ENCODE measurements at regions not wholly inside any gene's neighbourhood (a gene's known extent, or its start where the extent isn't known, plus 50 kb on each side); places are given as distances from the start of the nearest gene placed in this dataset.

DNA sequence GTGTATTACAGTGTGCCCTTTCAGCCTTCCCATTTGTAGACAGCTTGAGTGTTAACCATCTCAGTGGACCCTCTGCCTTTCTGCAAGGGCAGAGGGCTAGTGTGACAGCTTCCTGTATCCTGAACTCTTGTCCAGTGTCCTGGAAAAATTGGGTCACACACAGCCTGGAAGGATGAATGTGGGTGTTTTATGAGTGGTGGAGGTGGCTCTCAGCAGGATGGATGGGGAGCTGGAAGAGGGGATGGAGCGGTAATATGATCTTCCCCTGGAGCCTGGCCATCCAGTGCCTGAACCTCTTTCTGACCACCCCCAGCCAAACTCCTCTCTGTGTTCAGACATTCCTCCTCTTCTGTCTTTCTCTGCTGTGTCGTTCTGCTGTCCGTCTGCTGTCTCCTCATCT is 113.0 kb downstream of the KIF4B start:
- Histone ChIP-seq H2BK20ac (ENCODE audit: low read depth, low read length) (no peak overlapping the region), H3K79me1 (ENCODE audit: low read depth in 1 of 2, low read length in 2 of 2) (no peaks in the 10 kb centered on the region), H3K36me3 (ENCODE audit: control insufficient read depth, insufficient read depth, low read length) (no peaks in the 10 kb centered on the region), H3K4me2 (ENCODE audit: low read depth, low read length) (no peak overlapping the region), H3K9me3 (ENCODE audit: control insufficient read depth, insufficient read depth, low read length) (no peaks in the 10 kb centered on the region; the same call in 1 of the 2 replicates), H3K27ac (ENCODE audit: insufficient read depth, low read length) (no peak overlapping the region), H3K56ac (ENCODE audit: extremely low read depth, insufficient read depth, low read length) (no peak overlapping the region), H3K4ac (ENCODE audit: low read depth, low read length) (no peak overlapping the region), H3K9ac (ENCODE audit: low read depth, low read length) (no peak overlapping the region), H3K9me1 (ENCODE audit: insufficient read depth, low read length) (no peaks in the 10 kb centered on the region), H3K27me3 (ENCODE audit: control insufficient read depth, insufficient read depth, low read length) (no peaks in the 10 kb centered on the region), H3K23ac (ENCODE audit: low read depth, low read length) (no peak overlapping the region), H2BK120ac (ENCODE audit: low read depth, low read length) (no peak overlapping the region), H4K5ac (ENCODE audit: low read depth, low read length) (no peak overlapping the region), H2AK5ac (ENCODE audit: low read depth, low read length) (no peak overlapping the region), H4K8ac (ENCODE audit: low read depth in 2 of 2, low read length in 2 of 2) (no peak overlapping the region), H3K14ac (replicated peaks; ENCODE audit: low read depth, low read length) (no peak overlapping the region), H4K20me1 (ENCODE audit: insufficient read depth, low read length) (no peaks in the 10 kb centered on the region), H2AFZ (replicated peaks; ENCODE audit: low read length, poor library complexity) (no peak overlapping the region), H3K4me3 (ENCODE audit: insufficient read depth, low read depth, low read length) (no peak overlapping the region), H4K91ac (ENCODE audit: insufficient read depth, low read depth, low read length) (no peak overlapping the region), H2AK9ac (replicated peaks; ENCODE audit: low read depth, low read length, poor library complexity) (no peak overlapping the region), H2BK15ac (ENCODE audit: low read depth, low read length) (no peak overlapping the region), H3K4me1 (ENCODE audit: control insufficient read depth, insufficient read depth, low read length) (no peaks in the 10 kb centered on the region), H3K18ac (ENCODE audit: low read depth, low read length) (no peak overlapping the region), H2BK5ac (ENCODE audit: low read depth, low read length, poor library complexity, severe bottlenecking) (no peak overlapping the region)
- intact Hi-C loops (cut with micrococcal nuclease), result no loop called here
- ChIA-PET CTCF (no interaction called here), POLR2A (ENCODE audit: unreplicated experiment) (no interaction called here)
- TF ChIP-seq NFE2L2 (IDR thresholded peaks at IDR 0.05; ENCODE audit: low read depth, low read length) (no peak), MAZ (IDR thresholded peaks at IDR 0.05; ENCODE audit: borderline replicate concordance, low read depth, low read length) (no peak), RAD21 (IDR thresholded peaks at IDR 0.05; ENCODE audit: low read length) (no peak), MXI1 (IDR thresholded peaks at IDR 0.05; ENCODE audit: borderline replicate concordance, low read depth, low read length) (no peak), CEBPB (IDR thresholded peaks at IDR 0.05; ENCODE audit: low read depth, low read length) (no peak)
- TF ChIP-seq, protein P1, sequence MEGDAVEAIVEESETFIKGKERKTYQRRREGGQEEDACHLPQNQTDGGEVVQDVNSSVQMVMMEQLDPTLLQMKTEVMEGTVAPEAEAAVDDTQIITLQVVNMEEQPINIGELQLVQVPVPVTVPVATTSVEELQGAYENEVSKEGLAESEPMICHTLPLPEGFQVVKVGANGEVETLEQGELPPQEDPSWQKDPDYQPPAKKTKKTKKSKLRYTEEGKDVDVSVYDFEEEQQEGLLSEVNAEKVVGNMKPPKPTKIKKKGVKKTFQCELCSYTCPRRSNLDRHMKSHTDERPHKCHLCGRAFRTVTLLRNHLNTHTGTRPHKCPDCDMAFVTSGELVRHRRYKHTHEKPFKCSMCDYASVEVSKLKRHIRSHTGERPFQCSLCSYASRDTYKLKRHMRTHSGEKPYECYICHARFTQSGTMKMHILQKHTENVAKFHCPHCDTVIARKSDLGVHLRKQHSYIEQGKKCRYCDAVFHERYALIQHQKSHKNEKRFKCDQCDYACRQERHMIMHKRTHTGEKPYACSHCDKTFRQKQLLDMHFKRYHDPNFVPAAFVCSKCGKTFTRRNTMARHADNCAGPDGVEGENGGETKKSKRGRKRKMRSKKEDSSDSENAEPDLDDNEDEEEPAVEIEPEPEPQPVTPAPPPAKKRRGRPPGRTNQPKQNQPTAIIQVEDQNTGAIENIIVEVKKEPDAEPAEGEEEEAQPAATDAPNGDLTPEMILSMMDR (conservative IDR thresholded peaks at IDR 0.05; ENCODE audit: low read depth, low read length), result no peak
- TF ChIP-seq, protein P2, sequence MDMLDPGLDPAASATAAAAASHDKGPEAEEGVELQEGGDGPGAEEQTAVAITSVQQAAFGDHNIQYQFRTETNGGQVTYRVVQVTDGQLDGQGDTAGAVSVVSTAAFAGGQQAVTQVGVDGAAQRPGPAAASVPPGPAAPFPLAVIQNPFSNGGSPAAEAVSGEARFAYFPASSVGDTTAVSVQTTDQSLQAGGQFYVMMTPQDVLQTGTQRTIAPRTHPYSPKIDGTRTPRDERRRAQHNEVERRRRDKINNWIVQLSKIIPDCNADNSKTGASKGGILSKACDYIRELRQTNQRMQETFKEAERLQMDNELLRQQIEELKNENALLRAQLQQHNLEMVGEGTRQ (IDR thresholded peaks at IDR 0.05; ENCODE audit: low read depth, low read length), result no peak
- DNase-seq (no peak), ATAC-seq (ENCODE audit: low read depth) (no peak)
- BruUV-seq (replicated peaks), result no TSS peak
- dilution Hi-C loops (cut with HindIII; ENCODE audit: low sequenced_read_pairs, unreplicated experiment), result no loop called here
- WGBS, 2 experiments (ENCODE audit: extremely low coverage in 2 of 2, insufficient read length in 1 of 2), result no CpG with 5 or more reads among the region's 3 CpGs
- in situ Hi-C loops (cut with MboI; ENCODE audit: low sequenced_read_pairs), result no loop called here
